Lung (tissue), 11 donors: ENCODE measurements at regions not wholly inside any gene's neighbourhood (a gene's known extent, or its start where the extent isn't known, plus 50 kb on each side); places are given as distances from the start of the nearest gene placed in this dataset.

Source experiments
- ATAC-seq: fragments of 200-7000 bp; cut with Tn5 transposase; one replicate; pipeline ENCODE4 v1.9.1; 2020; ENCODE audit warnings: moderate number of reproducible peaks; ENCODE audit not compliant: insufficient read depth, low FRiP score
- DNase-seq, 3 donors: peaks; one replicate each; pipeline ENCODE4 v3.0.0-alpha.2; 2013 to 2017
- H3K27ac ChIP-seq, 2 donors: one replicate each; pipeline ENCODE4 v1.5.1; 2013; ENCODE audit warnings: mild to moderate bottlenecking in 2 of 2, moderate library complexity in 2 of 2, control low read depth in 1 of 2, inconsistent platforms in 1 of 2, low read depth in 1 of 2, low read length in 1 of 2
- H3K27me3 ChIP-seq, 3 donors: one replicate each; pipeline ENCODE4 v1.5.1; 2013; ENCODE audit warnings: low read length in 2 of 3; ENCODE audit not compliant: control insufficient read depth in 3 of 3, insufficient read depth in 3 of 3
- H3K36me3 ChIP-seq, 4 donors: one replicate each; pipeline ENCODE4 v1.5.1; 2013; ENCODE audit warnings: low read length in 4 of 4, mild to moderate bottlenecking in 1 of 4, moderate library complexity in 1 of 4; ENCODE audit not compliant: control insufficient read depth in 4 of 4, insufficient read depth in 4 of 4
- H3K4me1 ChIP-seq, 5 donors: one replicate each; pipeline ENCODE4 v1.5.1; 2013; ENCODE audit warnings: low read length in 5 of 5, mild to moderate bottlenecking in 2 of 5, moderate library complexity in 1 of 5; ENCODE audit not compliant: control insufficient read depth in 5 of 5, insufficient read depth in 5 of 5
- H3K4me3 ChIP-seq: one replicate; pipeline ENCODE4 v1.5.1; 2013; ENCODE audit warnings: mild to moderate bottlenecking, control low read depth, moderate library complexity
- H3K9ac ChIP-seq, 2 donors: one replicate each; pipeline ENCODE4 v1.5.1; 2013; ENCODE audit warnings: low read length in 2 of 2, control low read depth in 1 of 2; ENCODE audit not compliant: insufficient read depth in 1 of 2
- H3K9me3 ChIP-seq, 4 donors: one replicate each; pipeline ENCODE4 v1.5.1; 2013; ENCODE audit warnings: low read length in 3 of 4, mild to moderate bottlenecking in 1 of 4, moderate library complexity in 1 of 4; ENCODE audit not compliant: control insufficient read depth in 4 of 4, insufficient read depth in 3 of 4
- CTCF ChIP-seq: IDR thresholded peaks from 2 replicates; pipeline ENCODE4 v1.5.1; 2012; ENCODE audit warnings: mild to moderate bottlenecking; ENCODE audit errors: control extremely low read depth, extremely low read depth
- WGBS, 2 donors: extraction: QIAGEN DNeasy Blood & Tissue Kit; methylation state at CpG; one replicate each; pipeline ENCODE4 v1.1.7; 2013; 5-methylcytosine and 5-hydroxymethylcytosine counted together
- donor health status: control.
- donor health status: control.
- donor health status: Bipolar disorder and iron deficiency.
- donor health status: healthy.
- donor health status: DM: yes; HTN: yes; CAD: no.

- DNase-seq = no peak
- H3K27ac ChIP-seq = no peak overlapping the region
- no peak overlapping the region for H3K9ac ChIP-seq
- H3K27me3 ChIP-seq = no peaks in the 10 kb centered on the region
- H3K4me1 ChIP-seq = peaks cover 0 to 2% (median 0%) of the 10 kb centered on the region in 5 donors
- TF ChIP-seq CTCF = no peak
- no peaks in the 10 kb centered on the region for H3K9me3 ChIP-seq
- no peak for ATAC-seq
- no peak overlapping the region for H3K4me3 ChIP-seq
- H3K36me3 ChIP-seq = no peaks in the 10 kb centered on the region
Observed at GRCh38 chr4:12495211-12495610, 988.9 kb downstream of the RAB28 start.

DNA sequence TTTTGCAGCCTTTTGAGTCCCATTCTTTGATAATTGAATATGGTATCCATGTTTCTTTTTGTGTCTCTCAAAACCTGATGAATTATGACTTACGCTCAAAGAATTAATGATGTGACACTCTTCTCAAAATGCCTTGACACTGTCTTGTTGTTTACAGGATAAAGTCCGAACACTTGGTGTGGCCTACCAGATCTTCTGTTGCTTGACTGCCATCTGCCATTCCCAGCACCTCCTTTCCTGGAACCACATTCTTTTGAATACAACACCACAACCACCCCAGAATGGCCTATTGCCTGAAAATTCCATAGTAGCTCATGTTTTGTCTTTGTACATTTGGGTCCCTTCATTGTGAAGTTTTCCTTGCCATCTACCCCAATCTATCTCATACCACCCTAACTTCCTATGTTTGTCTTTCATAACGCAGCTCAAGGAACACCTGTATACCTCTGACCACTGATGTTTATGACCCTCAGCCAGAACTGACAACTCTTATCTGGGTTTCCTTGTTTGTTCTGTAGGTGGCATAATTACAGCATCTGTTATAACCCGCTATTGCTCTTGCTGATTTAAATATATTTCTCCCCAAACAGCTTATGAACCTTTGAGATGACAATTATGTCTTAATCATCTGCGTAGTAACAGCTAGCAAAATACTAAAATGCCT, 991.3 kb downstream of the RAB28 start:
- Histone ChIP-seq H3K4me1 (peaks cover 0 to 2% (median 0%) of the 10 kb centered on the region in 5 donors), H3K27ac (no peak overlapping the region), H3K9me3 (peaks cover 0 to 3% (median 0%) of the 10 kb centered on the region in 4 donors), H3K4me3 (no peak overlapping the region), H3K27me3 (no peaks in the 10 kb centered on the region), H3K36me3 (no peaks in the 10 kb centered on the region), H3K9ac (no peak overlapping the region)
- ATAC-seq (no peak), DNase-seq (no peak)
- WGBS, 2 donors = 83 to 86% methylated on average over 5 of the region's 5 CpGs
- TF ChIP-seq CTCF = no peak

GRCh38 chr4:12488672-12489071, 995.5 kb downstream of the RAB28 start:
- no peak for TF ChIP-seq CTCF
- peaks cover 0 to 6% (median 0%) of the 10 kb centered on the region in 4 donors for H3K9me3 ChIP-seq
- peak overlapping the region in 1 of 2 donors; percentile 78 for H3K27ac ChIP-seq
- WGBS, 2 donors = 27 to 40% methylated on average over 5 of the region's 5 CpGs
- ATAC-seq = no peak
- H3K27me3 ChIP-seq = no peaks in the 10 kb centered on the region
- H3K36me3 ChIP-seq = no peaks in the 10 kb centered on the region
- H3K9ac ChIP-seq = no peak overlapping the region
- H3K4me1 ChIP-seq = peaks cover 0 to 2% (median 0%) of the 10 kb centered on the region in 5 donors
- peak in 2 of 3 donors; percentile 13 to 28 for DNase-seq
- no peak overlapping the region for H3K4me3 ChIP-seq

GRCh38 chr4:12487000-12487399, 997.1 kb downstream of the RAB28 start:
- TF ChIP-seq CTCF = no peak
- ATAC-seq = no peak
- Histone ChIP-seq H3K4me1 (peaks cover 0 to 2% (median 0%) of the 10 kb centered on the region in 5 donors), H3K27ac (peak overlapping the region in 1 of 2 donors; percentile 82), H3K27me3 (no peaks in the 10 kb centered on the region), H3K36me3 (no peaks in the 10 kb centered on the region), H3K9me3 (peaks cover 0 to 6% (median 0%) of the 10 kb centered on the region in 4 donors), H3K9ac (no peak overlapping the region), H3K4me3 (no peak overlapping the region)
- peak; percentile 33 to 61 (median 34) for DNase-seq
- WGBS, 2 donors = 75 to 90% methylated on average over 2 of the region's 2 CpGs
